A673 (cell line): ENCODE measurements at regions not wholly inside any gene's neighbourhood (a gene's known extent, or its start where the extent isn't known, plus 50 kb on each side); places are given as distances from the start of the nearest gene placed in this dataset.

Experiments
- BruUV-seq: library from RNA; stranded (reverse); fragments of 400-500 nt; replicated peaks from 2 replicates; lab custom pipeline; 2021; lab: Mats Ljungman, UMichigan
- CTCF ChIA-PET: fragments of 300-600 bp; sonication (Branson Sonifier 250); formaldehyde crosslinking; loops from one replicate; lab custom pipeline; 2022; ENCODE audit warnings: antibody characterized with exemption; lab: Charles Lee
- POLR2A ChIA-PET: fragments of 300-600 bp; sonication (Branson Sonifier 250); formaldehyde crosslinking; loops from one replicate; lab custom pipeline; 2022; ENCODE audit warnings: antibody characterized with exemption; ENCODE audit not compliant: low non-redundant PET; lab: Charles Lee
- DNase-seq: peaks from one replicate; pipeline ENCODE4 v3.0.0-alpha.2; 2015; ENCODE audit warnings: low spot score
- H3K27ac ChIP-seq: fragments of 200-600 bp; sonication (generic); 2 replicates; pipeline ENCODE4 v1.5.1; 2016; ENCODE audit warnings: mixed run types, low read depth, mild to moderate bottlenecking, mixed read lengths, antibody characterized with exemption, low read length; ENCODE audit not compliant: poor library complexity, severe bottlenecking
- H3K27me3 ChIP-seq: fragments of 200-600 bp; sonication (generic); replicated peaks from 2 replicates; pipeline ENCODE4 v1.6.1; 2017; ENCODE audit warnings: mixed run types, low read depth, mild to moderate bottlenecking, mixed read lengths, antibody characterized with exemption, low read length; ENCODE audit not compliant: insufficient read depth, poor library complexity
- H3K36me3 ChIP-seq: fragments of 200-600 bp; sonication (generic); 2 replicates; pipeline ENCODE4 v1.6.1; 2016; ENCODE audit warnings: mixed run types, mild to moderate bottlenecking, mixed read lengths, antibody characterized with exemption, low read length; ENCODE audit not compliant: insufficient read depth, poor library complexity, severe bottlenecking
- H3K4me1 ChIP-seq: fragments of 200-600 bp; sonication (generic); 2 replicates; pipeline ENCODE4 v1.6.1; 2017; ENCODE audit warnings: mixed run types, mild to moderate bottlenecking, mixed read lengths, antibody characterized with exemption, low read length; ENCODE audit not compliant: insufficient read depth, poor library complexity, severe bottlenecking
- H3K4me3 ChIP-seq: fragments of 200-600 bp; sonication (generic); 2 replicates; pipeline ENCODE4 v1.5.1; 2016; ENCODE audit warnings: low read depth, mixed run types, mild to moderate bottlenecking, mixed read lengths, low read length; ENCODE audit not compliant: poor library complexity, severe bottlenecking
- H3K9me3 ChIP-seq: fragments of 200-600 bp; sonication (generic); 2 replicates; pipeline ENCODE4 v1.6.1; 2016; ENCODE audit warnings: mixed run types, low read depth, mild to moderate bottlenecking, mixed read lengths, antibody characterized with exemption, low read length; ENCODE audit not compliant: poor library complexity, severe bottlenecking
- CTCF ChIP-seq: fragments of 300-800, 200-600 bp; sonication (generic); conservative IDR thresholded peaks from 2 replicates; pipeline ENCODE4 v1.5.1; 2017; ENCODE audit warnings: low read depth, mild to moderate bottlenecking, antibody characterized with exemption, low read length, moderate library complexity, mixed read lengths
- EZH2 ChIP-seq: fragments of 200-600 bp; sonication (generic); IDR thresholded peaks from 2 replicates; pipeline ENCODE4 v1.6.1; 2017; ENCODE audit warnings: borderline replicate concordance, low read depth, mild to moderate bottlenecking, mixed read lengths, antibody characterized with exemption, low read length; ENCODE audit not compliant: poor library complexity, severe bottlenecking
- intact Hi-C: fragments of 100-400 bp; cut with micrococcal nuclease; formaldehyde crosslinking; loops from one replicate; pipeline ENCODE4 v1.10.0; 2022; ENCODE audit not compliant: unreplicated experiment

GRCh38 chr10:45520476-45520875 lies 146.5 kb downstream of the ALOX5 start:
- Histone ChIP-seq H3K36me3 (no peaks in the 10 kb centered on the region), H3K9me3 (no peaks in the 10 kb centered on the region), H3K27ac (no peak overlapping the region), H3K27me3 (peaks cover 23% of the 10 kb centered on the region), H3K4me1 (no peaks in the 10 kb centered on the region), H3K4me3 (no peak overlapping the region)
- no TSS peak for BruUV-seq
- CTCF ChIA-PET: no interaction called here
- intact Hi-C loops: no loop called here
- POLR2A ChIA-PET: no interaction called here
- DNase-seq: no peak
- TF ChIP-seq EZH2 (no peak), CTCF (no peak)

- no peaks in the 10 kb centered on the region for H3K9me3 ChIP-seq
- no peaks in the 10 kb centered on the region for H3K36me3 ChIP-seq
- no peak overlapping the region for H3K27ac ChIP-seq
- TF ChIP-seq CTCF (no peak), EZH2 (no peak)
- H3K4me1 ChIP-seq: peaks cover 7% of the 10 kb centered on the region
- BruUV-seq: no TSS peak
- ChIA-PET POLR2A (no interaction called here), CTCF (no interaction called here)
- DNase-seq: no peak
- H3K4me3 ChIP-seq: no peak overlapping the region
- intact Hi-C loops: no loop called here
- H3K27me3 ChIP-seq: peaks cover 23% of the 10 kb centered on the region
Measured at GRCh38 chr10:45518741-45519140, 144.7 kb downstream of the ALOX5 start.

- TF ChIP-seq CTCF (no peak), EZH2 (no peak)
- H3K9me3 ChIP-seq: no peaks in the 10 kb centered on the region
- ChIA-PET CTCF (no interaction called here), POLR2A (no interaction called here)
- no peak overlapping the region for H3K4me3 ChIP-seq
- intact Hi-C loops: no loop called here
- peaks cover 20% of the 10 kb centered on the region for H3K27me3 ChIP-seq
- H3K27ac ChIP-seq: no peak overlapping the region
- no peak for DNase-seq
- H3K36me3 ChIP-seq: no peaks in the 10 kb centered on the region
- peaks cover 7% of the 10 kb centered on the region for H3K4me1 ChIP-seq
- no TSS peak for BruUV-seq
Measured at GRCh38 chr10:45515630-45516029, 141.6 kb downstream of the ALOX5 start.
